H54 (cell line): ENCODE measurements at regions not wholly inside any gene's neighbourhood (a gene's known extent, or its start where the extent isn't known, plus 50 kb on each side); places are given as distances from the start of the nearest gene placed in this dataset.
"Not testable (repeated sequence)": the region's sequence is repeated elsewhere in the genome, so short reads cannot be mapped to it uniquely, and the experiment has no call there.

Source experiments
- DNase-seq: peaks from one replicate; pipeline ENCODE4 v3.0.0; 2011; ENCODE audit warnings: low spot score, mixed read lengths; ENCODE audit not compliant: insufficient read length
- FAIRE-seq: peaks from 3 replicates; lab custom pipeline; 2011; peaks lifted over from hg19 to GRCh38; lab: Jason Lieb, UNC
- POLR2A ChIP-seq: IDR thresholded peaks from 2 replicates; pipeline ENCODE4 v1.6.1; 2011; ENCODE audit warnings: low read depth, mild to moderate bottlenecking, low read length

- FAIRE-seq (no peak), DNase-seq (no peak)
- no peak for TF ChIP-seq POLR2A
Observed at GRCh38 chr5:113692466-113692865, 179.0 kb downstream of the YTHDC2 start.

- DNase-seq (no peak), FAIRE-seq (no peak)
- no peak for TF ChIP-seq POLR2A
Observed at GRCh38 chr5:113692891-113693457, 179.5 kb downstream of the YTHDC2 start.

GRCh38 chr5:113693701-113694100 lies 180.2 kb downstream of the YTHDC2 start:
- no peak for FAIRE-seq
- TF ChIP-seq POLR2A, result no peak

GRCh38 chr5:113694576-113694975 lies 181.1 kb downstream of the YTHDC2 start:
- DNase-seq (no peak), FAIRE-seq (no peak)
- no peak for TF ChIP-seq POLR2A

More at GRCh38 chr5:113693701-113694100, 180.2 kb downstream of the YTHDC2 start:
- DNase-seq, result no peak

- FAIRE-seq (no peak), DNase-seq (no peak)
- no peak for TF ChIP-seq POLR2A
Observed at GRCh38 chr5:113703266-113703665, 189.8 kb downstream of the YTHDC2 start.

GRCh38 chr5:113705657-113706056 lies 192.2 kb downstream of the YTHDC2 start:
- DNase-seq, result no peak
- no peak for TF ChIP-seq POLR2A
- no peak for FAIRE-seq

- DNase-seq, result no peak
- TF ChIP-seq POLR2A, result no peak
- FAIRE-seq, result no peak
Observed at GRCh38 chr5:113713051-113713450, 199.6 kb downstream of the YTHDC2 start.

- DNase-seq, FAIRE-seq: not testable (repeated sequence)
Observed at GRCh38 chr5:113715921-113716320, 202.4 kb downstream of the YTHDC2 start.

GRCh38 chr5:113719549-113719948 lies 206.1 kb downstream of the YTHDC2 start:
- FAIRE-seq (no peak), DNase-seq (no peak)
- no peak for TF ChIP-seq POLR2A

GRCh38 chr5:113721171-113721570 lies 207.7 kb downstream of the YTHDC2 start:
- DNase-seq (no peak), FAIRE-seq (no peak)
- no peak for TF ChIP-seq POLR2A

GRCh38 chr5:113723021-113723420 lies 209.5 kb downstream of the YTHDC2 start:
- TF ChIP-seq POLR2A, result no peak
- no peak for DNase-seq
- no peak for FAIRE-seq

GRCh38 chr5:113735751-113736150 lies 222.3 kb downstream of the YTHDC2 start:
- no peak for TF ChIP-seq POLR2A
- FAIRE-seq (no peak), DNase-seq (no peak)

- no peak for TF ChIP-seq POLR2A
- DNase-seq (no peak), FAIRE-seq (no peak)
Observed at GRCh38 chr5:113742176-113742575, 228.7 kb downstream of the YTHDC2 start.

GRCh38 chr5:113742639-113743038 lies 229.1 kb downstream of the YTHDC2 start:
- no peak for TF ChIP-seq POLR2A
- FAIRE-seq (no peak), DNase-seq (no peak)

- TF ChIP-seq POLR2A, result no peak
- FAIRE-seq, result no peak
- DNase-seq, result no peak
Observed at GRCh38 chr5:113748403-113748802, 234.9 kb downstream of the YTHDC2 start.
